Adrenal gland (tissue), 5 donors: ENCODE measurements at regions not wholly inside any gene's neighbourhood (a gene's known extent, or its start where the extent isn't known, plus 50 kb on each side); places are given as distances from the start of the nearest gene placed in this dataset.

Source experiments
- POLR2A ChIP-seq, 2 donors: fragments of 450-650 bp; IDR thresholded peaks; one replicate each; pipeline ENCODE4 v1.6.1; 2017; ENCODE audit warnings: antibody characterized with exemption in 2 of 2, mild to moderate bottlenecking in 2 of 2, moderate library complexity in 1 of 2
- TF ChIP-seq, protein P1 (sequence below), 6 experiments: fragments of 450-650 bp in 4 of 6; fragments of 200-600 bp in 2 of 6; sonication (generic) in 1 of 6; IDR thresholded peaks; 1 replicate in 5 of 6; 2 replicates in 1 of 6; pipeline versions ENCODE4 v1.5.1 to v1.8.0; 2016 to 2021; ENCODE audit warnings: antibody characterized with exemption in 6 of 6, mild to moderate bottlenecking in 2 of 6, moderate library complexity in 1 of 6
- donor health status: DM: no; HTN: no; CAD: no.

DNA sequence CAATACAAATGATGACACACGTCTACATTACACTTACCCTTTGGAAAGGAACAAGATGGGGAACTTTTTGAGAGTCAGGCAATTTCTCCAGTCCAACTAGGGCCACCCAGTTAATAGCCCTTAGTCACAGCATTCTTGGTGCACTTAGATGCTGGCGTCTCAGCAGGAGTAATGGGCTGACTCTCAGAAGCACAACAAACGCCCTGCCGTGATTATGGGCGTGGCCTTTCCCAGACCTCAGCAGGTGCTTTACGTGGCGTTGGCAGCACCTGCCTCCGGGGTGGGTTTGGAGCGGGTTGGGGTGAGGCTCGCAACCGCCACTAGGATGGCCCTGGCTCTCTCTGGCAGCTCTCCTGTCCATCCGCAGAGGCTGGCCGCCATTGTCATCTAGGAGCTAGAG lies 147.6 kb upstream of the SHH start:
- TF ChIP-seq POLR2A (IDR thresholded peaks at IDR 0.05): no peak
- TF ChIP-seq, protein P1, sequence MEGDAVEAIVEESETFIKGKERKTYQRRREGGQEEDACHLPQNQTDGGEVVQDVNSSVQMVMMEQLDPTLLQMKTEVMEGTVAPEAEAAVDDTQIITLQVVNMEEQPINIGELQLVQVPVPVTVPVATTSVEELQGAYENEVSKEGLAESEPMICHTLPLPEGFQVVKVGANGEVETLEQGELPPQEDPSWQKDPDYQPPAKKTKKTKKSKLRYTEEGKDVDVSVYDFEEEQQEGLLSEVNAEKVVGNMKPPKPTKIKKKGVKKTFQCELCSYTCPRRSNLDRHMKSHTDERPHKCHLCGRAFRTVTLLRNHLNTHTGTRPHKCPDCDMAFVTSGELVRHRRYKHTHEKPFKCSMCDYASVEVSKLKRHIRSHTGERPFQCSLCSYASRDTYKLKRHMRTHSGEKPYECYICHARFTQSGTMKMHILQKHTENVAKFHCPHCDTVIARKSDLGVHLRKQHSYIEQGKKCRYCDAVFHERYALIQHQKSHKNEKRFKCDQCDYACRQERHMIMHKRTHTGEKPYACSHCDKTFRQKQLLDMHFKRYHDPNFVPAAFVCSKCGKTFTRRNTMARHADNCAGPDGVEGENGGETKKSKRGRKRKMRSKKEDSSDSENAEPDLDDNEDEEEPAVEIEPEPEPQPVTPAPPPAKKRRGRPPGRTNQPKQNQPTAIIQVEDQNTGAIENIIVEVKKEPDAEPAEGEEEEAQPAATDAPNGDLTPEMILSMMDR (IDR thresholded peaks at IDR 0.05): no peak
